HEK293T (cell line): ENCODE measurements at regions not wholly inside any gene's neighbourhood (a gene's known extent, or its start where the extent isn't known, plus 50 kb on each side); places are given as distances from the start of the nearest gene placed in this dataset.

Source experiments
- CTCF ChIA-PET: fragments of 350-600 bp; formaldehyde crosslinking; extraction: SDS; loops from one replicate; lab custom pipeline; 2021; ENCODE audit warnings: antibody characterized with exemption, inconsistent platforms; lab: Yijun Ruan, JAX
- POLR2A ChIA-PET: fragments of 350-600 bp; formaldehyde crosslinking; extraction: SDS; loops from one replicate; lab custom pipeline; 2020; ENCODE audit warnings: antibody characterized with exemption, inconsistent platforms; lab: Yijun Ruan, JAX
- DNase-seq: peaks from one replicate; pipeline ENCODE4 v3.0.0; 2012; ENCODE audit warnings: mixed read lengths; ENCODE audit errors: extremely low spot score
- ARNT ChIP-seq: fragments of 450-650 bp; IDR thresholded peaks from 2 replicates; pipeline ENCODE4 v1.6.1; 2017; ENCODE audit warnings: mild to moderate bottlenecking
- BHLHE40 ChIP-seq: fragments of 450-650 bp; IDR thresholded peaks from 2 replicates; pipeline ENCODE4 v1.6.1; 2016; ENCODE audit warnings: mild to moderate bottlenecking, moderate library complexity, borderline replicate concordance
- CTBP1 ChIP-seq: fragments of 450-650 bp; IDR thresholded peaks from 2 replicates; pipeline ENCODE4 v1.6.1; 2016; ENCODE audit warnings: borderline replicate concordance
- ELF4 ChIP-seq: fragments of 450-650 bp; IDR thresholded peaks from 2 replicates; pipeline ENCODE4 v1.6.1; 2017; ENCODE audit warnings: antibody characterized with exemption
- FOXA1 ChIP-seq: fragments of 450-650 bp; IDR thresholded peaks from 2 replicates; pipeline ENCODE4 v1.6.1; 2016; ENCODE audit warnings: mild to moderate bottlenecking
- FOXK2 ChIP-seq: fragments of 450-650 bp; IDR thresholded peaks from 2 replicates; pipeline ENCODE4 v1.6.1; 2016; ENCODE audit warnings: mild to moderate bottlenecking
- FOXM1 ChIP-seq: fragments of 450-650 bp; IDR thresholded peaks from 2 replicates; pipeline ENCODE4 v1.6.1; 2017; ENCODE audit warnings: mild to moderate bottlenecking, borderline replicate concordance
- HDGF ChIP-seq: fragments of 450-650 bp; IDR thresholded peaks from 2 replicates; pipeline ENCODE4 v1.6.1; 2017; ENCODE audit warnings: antibody characterized with exemption, borderline replicate concordance
- L3MBTL2 ChIP-seq: fragments of 450-650 bp; conservative IDR thresholded peaks from 2 replicates; pipeline ENCODE4 v1.6.1; 2016; ENCODE audit warnings: mild to moderate bottlenecking
- LEF1 ChIP-seq: fragments of 450-650 bp; IDR thresholded peaks from 2 replicates; pipeline ENCODE4 v1.6.1; 2017; ENCODE audit warnings: mild to moderate bottlenecking, borderline replicate concordance
- NFRKB ChIP-seq: fragments of 450-650 bp; IDR thresholded peaks from 2 replicates; pipeline ENCODE4 v1.6.1; 2016; ENCODE audit warnings: mild to moderate bottlenecking, moderate library complexity
- PKNOX1 ChIP-seq: fragments of 450-650 bp; IDR thresholded peaks from 2 replicates; pipeline ENCODE4 v1.6.1; 2016
- SP1 ChIP-seq: fragments of 450-650 bp; IDR thresholded peaks from 2 replicates; pipeline ENCODE4 v1.6.1; 2017
- SUZ12 ChIP-seq: fragments of 450-650 bp; IDR thresholded peaks from 2 replicates; pipeline ENCODE4 v1.6.1; 2016; ENCODE audit warnings: mild to moderate bottlenecking
- TARDBP ChIP-seq: fragments of 450-650 bp; IDR thresholded peaks from 2 replicates; pipeline ENCODE4 v1.6.1; 2016
- ZNF384 ChIP-seq: fragments of 450-650 bp; IDR thresholded peaks from 2 replicates; pipeline ENCODE4 v1.6.1; 2016

GRCh38 chr7:19572566-19572965, 136.3 kb downstream of the POLR1F start:
- no peak for DNase-seq
- CTCF ChIA-PET = no interaction called here
- POLR2A ChIA-PET = no interaction called here
- TF ChIP-seq FOXM1 = no peak

GRCh38 chr7:19567011-19567410, 141.8 kb downstream of the POLR1F start:
- ChIA-PET POLR2A (no interaction called here), CTCF (no interaction called here)
- no peak for TF ChIP-seq L3MBTL2
- no peak for TF ChIP-seq ARNT
- TF ChIP-seq LEF1 = no peak
- DNase-seq = no peak

- CTCF ChIA-PET = no interaction called here
- TF ChIP-seq LEF1 = no peak
- no peak for TF ChIP-seq BHLHE40
- no peak for TF ChIP-seq FOXK2
- TF ChIP-seq PKNOX1 = no peak
- TF ChIP-seq L3MBTL2 = no peak
- TF ChIP-seq HDGF = no peak
- TF ChIP-seq SP1 = no peak
- TF ChIP-seq ZNF384 = no peak
Measured at GRCh38 chr7:19565602-19566001, 143.2 kb downstream of the POLR1F start.

GRCh38 chr7:19561121-19561805, 147.6 kb downstream of the POLR1F start:
- ChIA-PET POLR2A (no interaction called here), CTCF (no interaction called here)
- no peak for TF ChIP-seq HDGF
- no peak for DNase-seq

More at GRCh38 chr7:19565602-19566001, 143.2 kb downstream of the POLR1F start:
- POLR2A ChIA-PET = no interaction called here
- no peak for DNase-seq

- no peak for TF ChIP-seq NFRKB
- TF ChIP-seq BHLHE40 = no peak
- no peak for TF ChIP-seq LEF1
- no peak for TF ChIP-seq ELF4
- TF ChIP-seq CTBP1 = no peak
- TF ChIP-seq SP1 = no peak
- TF ChIP-seq ARNT = no peak
- no peak for TF ChIP-seq PKNOX1
- no peak for TF ChIP-seq FOXA1
- no peak for TF ChIP-seq FOXM1
- TF ChIP-seq HDGF = no peak
- no peak for TF ChIP-seq SUZ12
- no peak for TF ChIP-seq TARDBP
- no peak for DNase-seq
- ChIA-PET CTCF (no interaction called here), POLR2A (no interaction called here)
Measured at GRCh38 chr7:19560111-19560883, 148.5 kb downstream of the POLR1F start.

- TF ChIP-seq TARDBP (no peak), PKNOX1 (no peak), FOXK2 (no peak), NFRKB (no peak), ELF4 (no peak)
- POLR2A ChIA-PET = no interaction called here
- DNase-seq = no peak
- CTCF ChIA-PET = no interaction called here
Measured at GRCh38 chr7:19558527-19558926, 150.3 kb downstream of the POLR1F start.

- POLR2A ChIA-PET = no interaction called here
- CTCF ChIA-PET = no interaction called here
- DNase-seq = no peak
- no peak for TF ChIP-seq ELF4
- TF ChIP-seq HDGF = no peak
- no peak for TF ChIP-seq PKNOX1
- TF ChIP-seq L3MBTL2 = no peak
- TF ChIP-seq FOXM1 = no peak
- no peak for TF ChIP-seq FOXK2
- no peak for TF ChIP-seq BHLHE40
- TF ChIP-seq NFRKB = no peak
- TF ChIP-seq FOXA1 = no peak
Measured at GRCh38 chr7:19557726-19558465, 150.9 kb downstream of the POLR1F start.
